Limb (tissue), 2 donors: ENCODE measurements at regions not wholly inside any gene's neighbourhood (a gene's known extent, or its start where the extent isn't known, plus 50 kb on each side); places are given as distances from the start of the nearest gene placed in this dataset.

Experiments
- DNase-seq, 2 donors: peaks; one replicate each; pipeline ENCODE4 v3.0.0-alpha.2; 2016; ENCODE audit errors: extremely low spot score in 2 of 2

DNA sequence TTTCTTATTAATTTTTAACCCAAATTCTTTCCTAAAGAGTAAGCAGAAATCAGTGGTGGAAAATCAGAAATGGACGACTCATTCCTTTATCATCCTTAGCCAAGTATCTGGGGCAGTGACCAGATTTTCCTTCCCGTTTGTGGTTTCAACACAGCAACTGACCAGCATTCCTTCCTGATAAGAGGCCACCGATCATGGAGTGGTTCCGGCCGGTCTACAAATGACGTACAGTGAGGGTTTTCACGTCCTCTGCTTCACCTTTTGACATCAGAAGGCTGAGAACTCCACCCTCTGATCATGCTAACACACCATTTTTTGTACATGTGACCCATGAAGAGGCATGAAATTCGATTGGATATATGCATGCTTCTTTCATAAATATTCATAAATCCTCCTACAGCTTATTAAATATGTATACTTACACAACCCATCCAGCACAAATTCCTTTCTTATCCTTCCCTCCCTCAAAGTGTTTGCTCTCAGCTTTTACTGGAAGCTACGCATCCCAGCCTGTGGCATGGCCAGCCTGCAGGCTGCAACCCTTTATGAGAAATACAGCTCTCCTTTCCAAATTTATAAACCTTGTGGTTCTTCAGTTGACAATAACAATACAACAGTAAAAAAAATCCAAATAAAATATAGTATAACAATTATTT, 173.0 kb upstream of the CASK start:
- DNase-seq, result no peak

- no peak for DNase-seq
These were observed 170.9 kb upstream of the CASK start for GRCh38 chrX:42094218-42094617.

- DNase-seq, result no peak
These were observed 170.4 kb upstream of the CASK start for GRCh38 chrX:42093756-42094155.

DNA sequence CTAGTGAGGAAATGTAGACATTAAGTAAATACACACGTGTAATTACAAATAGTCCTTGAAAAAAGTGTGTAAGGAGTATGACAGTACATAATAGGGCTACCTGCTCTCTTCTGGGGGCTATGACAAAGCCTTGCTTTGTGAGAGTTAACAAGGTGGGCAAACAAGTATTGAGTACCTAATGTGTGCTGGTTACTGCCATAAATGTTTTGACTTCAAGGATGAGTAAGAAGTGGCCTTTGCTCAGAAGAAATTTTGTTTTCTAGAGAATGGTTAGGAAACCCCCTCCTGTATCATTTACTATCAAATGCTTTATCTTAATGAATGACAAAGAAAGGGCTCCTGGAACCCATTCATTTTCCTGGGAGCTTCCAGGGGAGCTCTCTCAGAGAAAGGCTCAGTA, 167.0 kb upstream of the CASK start:
- no peak for DNase-seq

- no peak for DNase-seq
These were observed 165.7 kb upstream of the CASK start for GRCh38 chrX:42089031-42089430.

GRCh38 chrX:42087960-42088359, 164.6 kb upstream of the CASK start:
- DNase-seq, result no peak

- DNase-seq, result no peak
These were observed 162.5 kb upstream of the CASK start for GRCh38 chrX:42085836-42086235.

DNA sequence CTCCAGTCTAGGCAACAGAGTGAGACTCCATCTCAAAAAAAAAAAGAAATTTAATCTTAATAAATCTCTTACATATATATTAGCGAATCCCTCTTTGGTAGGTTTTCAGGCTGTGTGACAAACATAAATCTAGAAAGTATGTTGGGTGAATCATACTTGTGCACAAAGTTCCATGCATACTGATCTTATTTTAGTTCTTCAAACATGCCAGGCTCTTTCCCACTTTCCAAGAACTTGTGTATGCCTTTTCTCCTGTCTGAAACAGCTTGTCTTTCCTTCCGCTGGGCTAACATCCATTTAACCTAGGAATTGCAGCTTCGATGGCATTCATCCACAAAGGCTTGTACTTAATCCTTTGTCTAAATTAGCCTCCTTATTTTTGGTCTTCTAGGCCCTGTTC, 156.6 kb upstream of the CASK start:
- DNase-seq, result no peak

DNA sequence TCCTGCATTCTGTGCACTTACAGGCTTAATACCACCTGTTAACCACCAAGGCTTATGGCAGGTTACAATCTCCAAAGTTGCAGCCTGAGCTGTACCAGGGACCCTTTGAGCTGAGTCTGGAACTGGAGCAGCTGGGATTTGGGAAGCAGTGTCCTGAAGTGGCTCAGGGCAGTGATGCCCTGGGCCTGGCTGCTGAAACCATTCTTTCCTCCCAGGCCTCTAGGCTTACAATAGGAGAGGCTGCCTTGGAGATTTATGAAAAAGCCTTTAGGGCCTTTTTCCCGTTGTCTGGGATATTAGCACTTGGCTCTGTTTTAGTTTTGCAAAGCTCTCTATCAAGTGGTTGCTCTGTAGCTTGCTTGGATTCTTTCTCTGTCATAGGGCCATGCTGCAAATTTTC, 154.3 kb upstream of the CASK start:
- no peak for DNase-seq

- DNase-seq, result no peak
These were observed 151.7 kb upstream of the CASK start for GRCh38 chrX:42075032-42075431.

DNA sequence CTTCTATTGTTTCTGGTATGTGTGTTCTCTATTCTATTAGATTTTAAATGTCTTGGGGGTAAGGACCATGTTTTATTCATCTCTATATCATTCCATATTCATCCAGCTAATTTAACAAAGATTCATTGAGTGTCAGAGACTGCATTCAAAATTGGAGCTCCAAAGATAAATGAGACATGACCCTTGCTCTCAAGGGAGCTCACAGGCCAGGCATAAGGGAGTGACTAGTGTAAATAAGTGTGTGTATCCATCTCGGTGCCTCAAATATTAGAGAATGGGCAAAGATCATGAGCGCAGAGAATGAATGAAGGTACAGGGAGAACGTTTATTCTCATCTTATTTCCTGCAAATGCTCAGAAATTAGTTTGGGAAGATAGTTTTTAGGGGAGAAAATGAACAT, 150.1 kb upstream of the CASK start:
- no peak for DNase-seq

DNA sequence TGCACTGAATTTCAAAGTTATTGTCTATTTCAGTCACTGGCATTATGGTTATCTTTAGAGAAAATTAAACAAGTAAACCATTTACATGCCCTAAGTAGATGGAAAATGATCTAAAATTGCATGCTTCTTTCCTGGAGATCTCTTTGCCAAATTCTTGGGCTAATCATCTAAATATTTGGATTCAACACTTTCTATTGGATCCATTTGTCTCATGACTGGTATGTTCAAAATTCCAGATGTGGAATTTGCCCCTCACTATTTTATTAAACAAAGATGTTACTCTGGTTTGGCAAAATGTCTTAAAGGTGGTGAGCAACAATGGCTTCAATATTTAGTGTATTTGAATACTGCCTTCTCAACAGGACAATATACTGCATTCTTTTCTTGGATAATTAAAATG, 147.5 kb upstream of the CASK start:
- DNase-seq, result no peak

DNA sequence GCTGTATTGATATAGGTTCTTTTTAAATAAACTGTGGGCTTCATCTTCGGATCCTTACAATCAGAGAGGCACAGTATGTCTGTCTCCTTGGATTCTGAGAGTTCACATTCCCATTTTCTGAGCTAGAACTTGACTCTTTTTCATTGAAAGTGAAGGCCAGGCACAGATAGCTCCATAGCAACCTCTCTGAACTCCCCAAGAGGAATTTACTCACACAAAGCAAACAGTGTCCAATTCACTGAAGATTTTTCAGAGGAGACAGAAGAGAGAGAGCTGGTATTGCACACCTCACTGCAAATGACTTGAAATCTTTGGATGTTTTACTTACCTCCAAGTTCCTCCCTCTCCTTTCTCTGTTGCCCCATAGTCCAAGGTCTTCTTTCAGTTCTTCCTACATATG, 130.9 kb upstream of the CASK start:
- DNase-seq, result no peak

DNA sequence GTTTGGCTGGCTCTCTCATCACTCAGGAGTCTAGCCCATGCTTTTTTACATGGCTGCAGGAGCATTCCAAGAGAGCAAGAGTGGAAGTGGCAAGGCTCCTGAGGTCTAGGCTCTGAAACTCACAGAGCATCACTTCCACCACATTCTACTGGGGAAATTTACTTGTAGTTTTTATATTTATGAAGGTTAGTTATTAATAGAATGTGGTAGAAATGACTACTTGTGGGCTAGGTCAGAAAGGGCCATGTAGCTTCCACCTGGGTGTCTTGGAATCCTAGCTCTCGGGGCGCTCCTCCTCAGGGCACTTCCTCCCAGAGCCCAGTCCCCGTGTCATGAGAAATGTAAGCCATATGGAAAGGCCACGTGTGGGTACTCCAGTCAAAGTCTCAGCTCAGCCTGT, 127.0 kb upstream of the CASK start:
- DNase-seq, result no peak

GRCh38 chrX:42047886-42048285, 124.5 kb upstream of the CASK start:
- DNase-seq, result no peak

- no peak for DNase-seq
These were observed 104.8 kb upstream of the CASK start for GRCh38 chrX:42028109-42028508.

DNA sequence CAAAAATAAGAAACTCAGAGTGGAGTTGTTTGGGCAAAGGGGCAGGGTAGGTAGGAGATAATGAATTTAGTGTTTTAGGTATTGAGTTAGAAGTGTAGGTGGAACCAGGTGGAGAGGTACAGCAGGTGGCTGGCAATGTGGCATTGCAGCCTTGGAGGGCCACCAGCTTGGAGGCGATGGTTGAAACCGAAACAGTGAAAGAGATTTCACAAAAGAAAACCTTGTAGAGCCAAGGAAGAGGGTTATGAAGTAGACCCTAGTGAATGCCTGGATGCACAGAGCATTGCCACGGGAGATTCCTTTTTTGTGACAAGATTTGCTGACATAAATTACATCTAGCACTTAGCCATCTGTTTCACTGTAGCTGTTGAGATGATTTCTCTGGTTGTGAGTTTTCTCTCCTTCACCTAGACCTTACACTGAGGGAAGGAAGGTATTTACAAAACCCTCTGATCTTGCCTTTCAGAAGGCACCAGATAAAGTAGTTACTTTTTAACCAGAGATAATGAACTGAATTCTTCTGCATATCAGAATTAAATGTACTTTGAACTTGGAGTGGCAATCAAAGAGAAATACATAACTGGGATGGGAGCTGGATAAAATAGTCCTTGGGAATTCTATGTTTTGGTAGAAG, 104.1 kb upstream of the CASK start:
- no peak for DNase-seq

- no peak for DNase-seq
These were observed 102.5 kb upstream of the CASK start for GRCh38 chrX:42025861-42026260.

- DNase-seq, result no peak
These were observed 99.8 kb upstream of the CASK start for GRCh38 chrX:42023122-42023521.

DNA sequence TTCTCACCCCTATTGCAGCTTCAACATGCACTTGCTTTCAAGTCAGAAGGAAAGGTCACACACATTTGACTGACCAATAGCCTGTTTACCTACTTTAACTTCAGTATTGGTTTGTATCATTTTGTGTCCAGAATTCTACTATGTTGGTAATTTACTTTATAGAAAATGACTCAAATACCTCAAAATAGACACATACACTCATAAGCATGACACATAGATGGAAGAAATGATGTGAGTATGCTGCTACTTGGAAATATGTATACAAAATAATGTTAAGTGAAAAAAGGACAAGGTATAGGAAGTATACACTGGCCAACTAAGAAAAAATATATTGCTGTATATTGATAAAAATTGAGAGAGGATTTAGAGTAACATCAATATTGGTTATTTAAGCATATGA, 98.8 kb upstream of the CASK start:
- DNase-seq, result no peak

DNA sequence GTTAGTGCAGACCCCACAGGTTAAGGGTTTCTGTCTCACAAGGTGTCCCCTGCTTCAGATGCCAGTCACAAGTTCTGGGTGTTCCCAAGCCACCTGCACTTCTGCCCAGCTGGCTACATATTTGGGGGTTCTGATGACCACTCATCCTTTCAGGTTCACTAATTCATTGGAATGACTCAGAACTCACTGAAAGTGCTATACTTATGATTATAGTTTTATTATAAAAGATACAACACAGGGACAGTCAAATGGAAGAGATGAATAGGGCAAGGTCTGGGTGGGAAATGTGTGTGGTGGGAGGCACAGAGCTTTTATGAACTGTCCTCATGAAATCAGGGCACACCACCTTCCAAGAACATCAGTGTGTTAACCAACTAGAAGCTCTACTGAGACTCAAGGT, 97.7 kb upstream of the CASK start:
- DNase-seq, result no peak

DNA sequence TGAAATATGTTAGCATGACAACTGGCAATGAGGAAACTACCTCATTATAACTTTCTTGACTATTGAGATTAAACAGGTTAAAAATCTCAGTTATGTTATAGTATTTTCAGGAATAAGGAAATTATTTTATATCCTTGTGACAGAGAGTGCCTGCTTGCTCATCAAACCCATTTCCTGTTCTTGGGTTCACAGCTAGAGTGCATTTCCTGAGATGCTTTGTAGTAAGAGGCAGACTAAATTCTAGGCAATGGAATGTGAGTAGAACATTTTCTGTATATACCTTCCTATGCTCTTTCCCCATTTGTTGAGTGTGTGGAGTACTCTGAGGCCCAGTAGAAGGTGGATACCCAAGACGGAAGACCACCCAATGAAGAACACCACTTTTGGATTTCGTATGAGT, 96.9 kb upstream of the CASK start:
- DNase-seq, result no peak

DNA sequence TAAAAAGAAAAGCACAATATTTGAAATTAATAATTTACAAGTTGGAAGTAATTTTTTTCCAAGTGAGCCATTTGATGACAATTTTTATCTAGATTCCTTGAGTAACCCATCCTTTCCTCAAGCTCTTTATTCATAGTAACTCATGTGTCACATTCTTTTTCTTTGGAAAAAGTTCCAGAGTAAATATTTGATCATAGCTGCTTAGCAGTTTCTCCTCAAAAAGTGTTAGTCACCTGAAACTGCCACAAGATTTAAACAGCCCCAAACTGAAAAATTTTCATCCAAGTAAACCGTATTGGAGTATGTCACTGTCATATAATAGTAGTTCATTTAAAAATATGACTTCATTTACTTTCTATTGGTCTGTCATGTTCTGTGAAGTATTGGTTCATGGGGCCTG, 94.6 kb upstream of the CASK start:
- no peak for DNase-seq

DNA sequence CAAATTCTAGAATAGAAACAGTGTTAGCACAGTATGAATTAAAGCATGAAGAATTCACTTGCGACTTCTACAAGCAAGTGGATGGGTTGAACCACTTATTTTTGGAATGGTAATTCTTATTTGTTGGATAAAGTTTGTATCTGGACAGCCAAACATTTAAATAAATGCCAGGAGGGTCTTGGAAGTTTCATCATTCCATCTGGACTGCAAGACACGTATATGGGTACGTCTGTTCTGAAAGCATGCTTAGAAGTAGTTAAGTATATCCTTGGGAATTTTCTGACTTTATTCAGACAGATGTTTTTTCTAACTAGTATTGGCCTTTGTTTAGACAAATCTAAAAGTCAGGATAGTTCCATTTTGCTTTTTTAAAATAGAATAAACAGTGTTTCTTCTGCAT, 77.5 kb upstream of the CASK start:
- no peak for DNase-seq
